Gastroesophageal sphincter (tissue), 3 donors: ENCODE measurements at regions not wholly inside any gene's neighbourhood (a gene's known extent, or its start where the extent isn't known, plus 50 kb on each side); places are given as distances from the start of the nearest gene placed in this dataset.

Experiments
- EP300 ChIP-seq: sonication (generic); formaldehyde crosslinking; IDR thresholded peaks from one replicate; pipeline ENCODE4 v1.6.1; 2017; ENCODE audit warnings: antibody characterized with exemption, mild to moderate bottlenecking
- POLR2A ChIP-seq, 2 donors: fragments of 450-650 bp; IDR thresholded peaks; one replicate each; pipeline ENCODE4 v1.6.1; 2017; ENCODE audit warnings: antibody characterized with exemption in 2 of 2, mild to moderate bottlenecking in 2 of 2, moderate library complexity in 1 of 2
- TF ChIP-seq, protein P1 (sequence below), 4 experiments: fragments of 200-600 bp in 2 of 4; fragments of 450-650 bp in 2 of 4; sonication (generic) in 1 of 4; IDR thresholded peaks; one replicate each; pipeline ENCODE4 v1.5.1; 2017 to 2019; ENCODE audit warnings: antibody characterized with exemption in 4 of 4, mild to moderate bottlenecking in 2 of 4, moderate library complexity in 2 of 4

DNA sequence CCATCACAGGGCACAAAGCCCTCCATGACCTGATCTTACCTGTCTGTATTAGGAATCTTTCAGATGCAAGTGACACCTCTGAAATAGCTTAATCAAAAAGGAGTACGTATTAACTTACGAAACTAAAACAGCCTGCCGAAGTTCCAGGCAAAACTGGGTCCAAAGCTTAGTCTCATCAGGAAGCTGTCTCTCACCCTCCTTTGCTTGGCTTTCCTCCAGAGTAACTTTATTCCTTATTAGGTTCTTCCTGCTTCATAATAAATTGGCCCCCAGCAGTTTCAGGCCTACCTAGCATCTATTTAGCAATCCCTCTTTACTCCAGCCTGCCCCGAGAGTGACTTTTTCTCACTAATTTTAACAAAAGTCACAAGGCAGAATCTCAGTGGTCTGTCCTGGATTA is 58.4 kb upstream of the STK32A start:
- TF ChIP-seq, protein P1, sequence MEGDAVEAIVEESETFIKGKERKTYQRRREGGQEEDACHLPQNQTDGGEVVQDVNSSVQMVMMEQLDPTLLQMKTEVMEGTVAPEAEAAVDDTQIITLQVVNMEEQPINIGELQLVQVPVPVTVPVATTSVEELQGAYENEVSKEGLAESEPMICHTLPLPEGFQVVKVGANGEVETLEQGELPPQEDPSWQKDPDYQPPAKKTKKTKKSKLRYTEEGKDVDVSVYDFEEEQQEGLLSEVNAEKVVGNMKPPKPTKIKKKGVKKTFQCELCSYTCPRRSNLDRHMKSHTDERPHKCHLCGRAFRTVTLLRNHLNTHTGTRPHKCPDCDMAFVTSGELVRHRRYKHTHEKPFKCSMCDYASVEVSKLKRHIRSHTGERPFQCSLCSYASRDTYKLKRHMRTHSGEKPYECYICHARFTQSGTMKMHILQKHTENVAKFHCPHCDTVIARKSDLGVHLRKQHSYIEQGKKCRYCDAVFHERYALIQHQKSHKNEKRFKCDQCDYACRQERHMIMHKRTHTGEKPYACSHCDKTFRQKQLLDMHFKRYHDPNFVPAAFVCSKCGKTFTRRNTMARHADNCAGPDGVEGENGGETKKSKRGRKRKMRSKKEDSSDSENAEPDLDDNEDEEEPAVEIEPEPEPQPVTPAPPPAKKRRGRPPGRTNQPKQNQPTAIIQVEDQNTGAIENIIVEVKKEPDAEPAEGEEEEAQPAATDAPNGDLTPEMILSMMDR (IDR thresholded peaks at IDR 0.05) = no peak
- TF ChIP-seq POLR2A (IDR thresholded peaks at IDR 0.05) = no peak
- TF ChIP-seq EP300 = no peak
